H1 (cell line): ENCODE measurements at regions not wholly inside any gene's neighbourhood (a gene's known extent, or its start where the extent isn't known, plus 50 kb on each side); places are given as distances from the start of the nearest gene placed in this dataset.

Source experiments
- CBX5 ChIP-seq: fragments of 300-800, 300-1000 bp; sonication (generic); IDR thresholded peaks from 2 replicates; pipeline ENCODE4 v1.7.1; 2016; ENCODE audit warnings: antibody characterized with exemption, low read length, low read depth
- MAFK ChIP-seq: IDR thresholded peaks from 2 replicates; pipeline ENCODE4 v1.6.1; 2012; ENCODE audit warnings: low read depth, mild to moderate bottlenecking, improper control_type of control experiment, low read length
- POU5F1 ChIP-seq: IDR thresholded peaks from 2 replicates; pipeline ENCODE4 v1.6.1; 2011; ENCODE audit warnings: low read depth, mild to moderate bottlenecking, low read length, moderate library complexity
- TF ChIP-seq, protein P1 (sequence below): fragments of 300-600 bp; sonication (generic); IDR thresholded peaks from 2 replicates; pipeline ENCODE4 v1.7.1; 2012; ENCODE audit warnings: low read length, moderate library complexity, mild to moderate bottlenecking, inconsistent platforms; ENCODE audit not compliant: insufficient replicate concordance
- TF ChIP-seq, protein P2 (sequence below): IDR thresholded peaks from 2 replicates; pipeline ENCODE4 v1.6.1; 2012; ENCODE audit warnings: inconsistent platforms

GRCh38 chr13:88676016-88676415 is 1004.8 kb downstream of the SLITRK5 start (continued):
- TF ChIP-seq, protein P1, sequence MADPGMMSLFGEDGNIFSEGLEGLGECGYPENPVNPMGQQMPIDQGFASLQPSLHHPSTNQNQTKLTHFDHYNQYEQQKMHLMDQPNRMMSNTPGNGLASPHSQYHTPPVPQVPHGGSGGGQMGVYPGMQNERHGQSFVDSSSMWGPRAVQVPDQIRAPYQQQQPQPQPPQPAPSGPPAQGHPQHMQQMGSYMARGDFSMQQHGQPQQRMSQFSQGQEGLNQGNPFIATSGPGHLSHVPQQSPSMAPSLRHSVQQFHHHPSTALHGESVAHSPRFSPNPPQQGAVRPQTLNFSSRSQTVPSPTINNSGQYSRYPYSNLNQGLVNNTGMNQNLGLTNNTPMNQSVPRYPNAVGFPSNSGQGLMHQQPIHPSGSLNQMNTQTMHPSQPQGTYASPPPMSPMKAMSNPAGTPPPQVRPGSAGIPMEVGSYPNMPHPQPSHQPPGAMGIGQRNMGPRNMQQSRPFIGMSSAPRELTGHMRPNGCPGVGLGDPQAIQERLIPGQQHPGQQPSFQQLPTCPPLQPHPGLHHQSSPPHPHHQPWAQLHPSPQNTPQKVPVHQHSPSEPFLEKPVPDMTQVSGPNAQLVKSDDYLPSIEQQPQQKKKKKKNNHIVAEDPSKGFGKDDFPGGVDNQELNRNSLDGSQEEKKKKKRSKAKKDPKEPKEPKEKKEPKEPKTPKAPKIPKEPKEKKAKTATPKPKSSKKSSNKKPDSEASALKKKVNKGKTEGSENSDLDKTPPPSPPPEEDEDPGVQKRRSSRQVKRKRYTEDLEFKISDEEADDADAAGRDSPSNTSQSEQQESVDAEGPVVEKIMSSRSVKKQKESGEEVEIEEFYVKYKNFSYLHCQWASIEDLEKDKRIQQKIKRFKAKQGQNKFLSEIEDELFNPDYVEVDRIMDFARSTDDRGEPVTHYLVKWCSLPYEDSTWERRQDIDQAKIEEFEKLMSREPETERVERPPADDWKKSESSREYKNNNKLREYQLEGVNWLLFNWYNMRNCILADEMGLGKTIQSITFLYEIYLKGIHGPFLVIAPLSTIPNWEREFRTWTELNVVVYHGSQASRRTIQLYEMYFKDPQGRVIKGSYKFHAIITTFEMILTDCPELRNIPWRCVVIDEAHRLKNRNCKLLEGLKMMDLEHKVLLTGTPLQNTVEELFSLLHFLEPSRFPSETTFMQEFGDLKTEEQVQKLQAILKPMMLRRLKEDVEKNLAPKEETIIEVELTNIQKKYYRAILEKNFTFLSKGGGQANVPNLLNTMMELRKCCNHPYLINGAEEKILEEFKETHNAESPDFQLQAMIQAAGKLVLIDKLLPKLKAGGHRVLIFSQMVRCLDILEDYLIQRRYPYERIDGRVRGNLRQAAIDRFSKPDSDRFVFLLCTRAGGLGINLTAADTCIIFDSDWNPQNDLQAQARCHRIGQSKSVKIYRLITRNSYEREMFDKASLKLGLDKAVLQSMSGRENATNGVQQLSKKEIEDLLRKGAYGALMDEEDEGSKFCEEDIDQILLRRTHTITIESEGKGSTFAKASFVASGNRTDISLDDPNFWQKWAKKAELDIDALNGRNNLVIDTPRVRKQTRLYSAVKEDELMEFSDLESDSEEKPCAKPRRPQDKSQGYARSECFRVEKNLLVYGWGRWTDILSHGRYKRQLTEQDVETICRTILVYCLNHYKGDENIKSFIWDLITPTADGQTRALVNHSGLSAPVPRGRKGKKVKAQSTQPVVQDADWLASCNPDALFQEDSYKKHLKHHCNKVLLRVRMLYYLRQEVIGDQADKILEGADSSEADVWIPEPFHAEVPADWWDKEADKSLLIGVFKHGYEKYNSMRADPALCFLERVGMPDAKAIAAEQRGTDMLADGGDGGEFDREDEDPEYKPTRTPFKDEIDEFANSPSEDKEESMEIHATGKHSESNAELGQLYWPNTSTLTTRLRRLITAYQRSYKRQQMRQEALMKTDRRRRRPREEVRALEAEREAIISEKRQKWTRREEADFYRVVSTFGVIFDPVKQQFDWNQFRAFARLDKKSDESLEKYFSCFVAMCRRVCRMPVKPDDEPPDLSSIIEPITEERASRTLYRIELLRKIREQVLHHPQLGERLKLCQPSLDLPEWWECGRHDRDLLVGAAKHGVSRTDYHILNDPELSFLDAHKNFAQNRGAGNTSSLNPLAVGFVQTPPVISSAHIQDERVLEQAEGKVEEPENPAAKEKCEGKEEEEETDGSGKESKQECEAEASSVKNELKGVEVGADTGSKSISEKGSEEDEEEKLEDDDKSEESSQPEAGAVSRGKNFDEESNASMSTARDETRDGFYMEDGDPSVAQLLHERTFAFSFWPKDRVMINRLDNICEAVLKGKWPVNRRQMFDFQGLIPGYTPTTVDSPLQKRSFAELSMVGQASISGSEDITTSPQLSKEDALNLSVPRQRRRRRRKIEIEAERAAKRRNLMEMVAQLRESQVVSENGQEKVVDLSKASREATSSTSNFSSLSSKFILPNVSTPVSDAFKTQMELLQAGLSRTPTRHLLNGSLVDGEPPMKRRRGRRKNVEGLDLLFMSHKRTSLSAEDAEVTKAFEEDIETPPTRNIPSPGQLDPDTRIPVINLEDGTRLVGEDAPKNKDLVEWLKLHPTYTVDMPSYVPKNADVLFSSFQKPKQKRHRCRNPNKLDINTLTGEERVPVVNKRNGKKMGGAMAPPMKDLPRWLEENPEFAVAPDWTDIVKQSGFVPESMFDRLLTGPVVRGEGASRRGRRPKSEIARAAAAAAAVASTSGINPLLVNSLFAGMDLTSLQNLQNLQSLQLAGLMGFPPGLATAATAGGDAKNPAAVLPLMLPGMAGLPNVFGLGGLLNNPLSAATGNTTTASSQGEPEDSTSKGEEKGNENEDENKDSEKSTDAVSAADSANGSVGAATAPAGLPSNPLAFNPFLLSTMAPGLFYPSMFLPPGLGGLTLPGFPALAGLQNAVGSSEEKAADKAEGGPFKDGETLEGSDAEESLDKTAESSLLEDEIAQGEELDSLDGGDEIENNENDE, result no peak
- TF ChIP-seq MAFK (no peak), POU5F1 (no peak), CBX5 (no peak)
- TF ChIP-seq, protein P2, sequence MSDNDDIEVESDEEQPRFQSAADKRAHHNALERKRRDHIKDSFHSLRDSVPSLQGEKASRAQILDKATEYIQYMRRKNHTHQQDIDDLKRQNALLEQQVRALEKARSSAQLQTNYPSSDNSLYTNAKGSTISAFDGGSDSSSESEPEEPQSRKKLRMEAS, result no peak
